GM10266 (cell line): ENCODE measurements at regions not wholly inside any gene's neighbourhood (a gene's known extent, or its start where the extent isn't known, plus 50 kb on each side); places are given as distances from the start of the nearest gene placed in this dataset.

Experiments used
- DNase-seq: peaks from one replicate; pipeline ENCODE4 v3.0.0; 2012; ENCODE audit errors: extremely low spot score
- CTCF ChIP-seq: IDR thresholded peaks from 2 replicates; pipeline ENCODE4 v1.5.1; 2012; ENCODE audit warnings: mild to moderate bottlenecking, low read depth; ENCODE audit not compliant: control insufficient read depth, insufficient read depth; ENCODE audit errors: missing control alignments

GRCh38 chr6:76817429-76817828 is 645.9 kb downstream of the HTR1B start:
- no peak for DNase-seq
- no peak for TF ChIP-seq CTCF

- no peak for DNase-seq
- no peak for TF ChIP-seq CTCF
Measured at GRCh38 chr6:76814496-76815458, 648.5 kb downstream of the HTR1B start.

- no peak for TF ChIP-seq CTCF
- no peak for DNase-seq
Measured at GRCh38 chr6:76810286-76810685, 653.0 kb downstream of the HTR1B start.

- TF ChIP-seq CTCF, result no peak
- no peak for DNase-seq
Measured at GRCh38 chr6:76803038-76803580, 660.2 kb downstream of the HTR1B start.

- no peak for DNase-seq
- no peak for TF ChIP-seq CTCF
Measured at GRCh38 chr6:76792394-76792793, 670.9 kb downstream of the HTR1B start.

GRCh38 chr6:76790881-76791280 is 672.4 kb downstream of the HTR1B start:
- TF ChIP-seq CTCF, result no peak
- DNase-seq, result no peak
